CD1c-positive myeloid dendritic cell (primary cell): ENCODE measurements at regions not wholly inside any gene's neighbourhood (a gene's known extent, or its start where the extent isn't known, plus 50 kb on each side); places are given as distances from the start of the nearest gene placed in this dataset.

Source experiments
- DNase-seq: peaks from one replicate; pipeline ENCODE4 v3.0.0-alpha.2; 2016; ENCODE audit errors: extremely low spot score

DNA sequence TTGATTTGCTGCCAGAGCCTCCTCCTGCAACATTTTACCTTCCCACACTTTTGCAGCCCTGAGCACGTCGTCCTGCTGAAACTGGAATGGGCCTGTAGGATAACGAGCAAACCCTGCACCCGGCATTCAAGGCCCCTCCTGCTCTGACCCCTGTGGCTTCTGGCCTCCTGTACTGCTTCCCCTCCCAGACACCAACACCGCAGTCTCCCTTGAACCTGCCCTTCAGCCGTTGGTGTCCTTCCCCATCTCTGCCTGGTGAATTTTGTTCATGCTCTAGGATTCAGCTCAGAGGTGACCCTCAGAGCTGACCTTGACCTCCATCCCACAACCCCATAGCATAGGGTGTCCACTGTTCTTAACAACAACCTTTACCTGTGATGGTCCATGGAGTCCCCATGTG, 535.1 kb downstream of the MATN1 start:
- DNase-seq: no peak

GRCh38 chr1:30187413-30188023, 535.9 kb downstream of the MATN1 start:
- no peak for DNase-seq

DNA sequence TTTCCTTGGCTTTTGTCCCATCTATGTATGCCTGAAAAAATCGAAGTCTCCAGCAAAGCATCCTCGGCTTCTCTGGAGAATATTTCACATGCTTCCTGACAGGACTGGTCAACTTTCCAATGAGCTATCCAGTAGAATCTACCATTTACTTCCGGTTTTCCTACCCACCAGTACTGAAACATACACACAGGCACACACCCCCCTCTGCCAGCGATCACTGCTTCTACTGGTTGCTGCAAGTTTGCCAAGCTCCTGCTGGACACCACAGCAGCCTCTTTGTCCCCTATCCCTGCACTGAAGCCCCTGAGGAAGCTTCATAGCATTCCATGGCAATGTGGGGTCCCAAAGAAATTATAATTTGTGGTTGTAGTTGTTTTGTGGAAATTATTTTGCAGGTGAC, 536.8 kb downstream of the MATN1 start:
- no peak for DNase-seq

DNA sequence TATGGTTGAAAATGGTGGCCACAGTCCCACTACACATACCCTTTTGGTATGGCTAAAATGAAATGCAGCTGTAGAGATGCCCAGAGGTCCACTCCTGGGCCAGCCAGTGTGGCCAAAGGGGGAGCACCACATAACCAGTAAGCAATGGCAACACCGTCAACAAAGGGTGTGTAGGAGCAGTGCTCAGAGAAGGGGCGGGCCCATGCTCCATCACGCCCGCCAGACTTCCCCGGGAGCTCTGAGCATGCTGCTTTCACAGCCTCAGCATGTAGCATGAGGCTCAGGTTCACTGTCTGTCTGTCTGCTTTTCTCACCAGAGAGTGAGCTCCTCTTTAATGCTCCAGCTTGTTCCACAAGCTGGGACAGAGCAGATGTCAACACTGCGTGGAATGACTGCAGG, 537.6 kb downstream of the MATN1 start:
- DNase-seq: no peak

DNA sequence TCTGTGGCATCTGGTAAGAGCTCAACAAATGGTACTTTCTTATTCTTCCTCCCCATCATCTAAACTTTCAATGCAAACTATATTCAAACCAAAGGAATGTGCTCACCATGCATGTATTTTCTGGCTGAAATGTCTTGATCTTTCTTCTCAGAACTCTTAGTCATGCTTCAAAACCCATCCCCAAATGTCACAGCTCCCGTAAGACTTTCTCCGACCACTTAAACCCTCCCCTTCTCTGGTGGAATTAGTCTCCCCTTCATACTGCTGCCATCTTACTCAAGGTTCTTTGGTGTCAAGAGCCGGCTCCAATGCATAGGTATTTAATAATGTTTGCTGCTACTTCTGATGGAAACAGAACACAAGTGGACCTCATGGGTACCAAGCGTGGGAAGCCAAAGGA, 538.1 kb downstream of the MATN1 start:
- no peak for DNase-seq

DNA sequence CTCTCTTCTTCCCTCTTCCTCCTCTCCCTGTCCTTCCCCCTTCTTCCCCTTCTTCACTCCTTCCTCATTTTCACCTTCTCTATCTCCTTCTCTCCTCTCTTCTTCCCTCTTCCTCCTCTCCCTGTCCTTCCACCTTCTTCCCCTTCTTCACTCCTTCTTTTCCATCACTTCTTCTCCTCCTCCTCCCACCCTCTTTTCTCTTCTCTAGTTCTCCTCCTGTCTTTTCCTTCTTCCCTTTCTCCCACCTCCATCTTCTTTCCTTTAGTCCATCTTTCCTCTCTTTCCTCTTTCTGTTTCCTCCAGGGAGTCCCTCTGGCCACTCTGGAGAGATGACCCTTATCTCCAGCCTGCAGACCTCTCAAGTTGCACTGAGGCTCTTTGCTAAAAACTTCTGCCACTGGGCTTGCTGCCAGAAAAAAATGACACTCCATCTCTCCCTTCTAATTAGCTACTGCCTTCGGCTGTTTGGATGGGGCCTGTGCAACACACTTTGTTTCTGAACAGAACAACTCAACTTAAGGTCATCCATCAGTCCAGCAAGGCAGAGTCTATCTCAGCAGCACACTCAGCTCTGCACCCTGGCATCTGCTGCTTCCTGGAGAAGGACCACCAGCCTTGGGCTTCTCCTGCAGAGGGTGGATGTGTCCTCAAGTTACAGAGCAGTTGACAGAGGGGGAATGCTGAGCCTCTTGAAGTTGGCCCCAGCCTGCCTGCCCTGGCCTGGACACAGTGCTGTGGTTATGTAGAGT, 538.8 kb downstream of the MATN1 start:
- no peak for DNase-seq

- DNase-seq: no peak
Observed at GRCh38 chr1:30183895-30184294, 539.5 kb downstream of the MATN1 start.

DNA sequence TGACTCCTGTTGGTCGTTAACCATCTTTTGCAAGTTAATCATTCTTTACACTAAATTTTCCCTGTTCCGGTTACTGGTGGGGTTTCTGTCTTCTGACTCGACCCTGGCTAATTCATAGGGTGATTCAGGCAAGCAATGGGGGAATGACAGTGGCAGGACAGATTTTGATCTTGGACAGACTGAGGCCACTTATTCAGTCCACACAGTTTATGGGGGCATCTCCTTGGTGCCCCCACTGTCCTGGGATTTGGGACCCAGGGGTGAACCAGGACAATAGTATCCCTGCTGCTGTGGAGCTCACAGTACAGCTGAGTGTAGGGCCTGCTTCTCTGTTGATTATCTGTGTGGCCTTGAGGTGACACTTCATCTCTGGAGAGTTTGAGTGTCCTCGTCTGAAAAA, 540.4 kb downstream of the MATN1 start:
- DNase-seq: no peak

GRCh38 chr1:30179942-30180543, 543.3 kb downstream of the MATN1 start:
- no peak for DNase-seq

- DNase-seq: no peak
Observed at GRCh38 chr1:30176477-30176876, 546.9 kb downstream of the MATN1 start.

DNA sequence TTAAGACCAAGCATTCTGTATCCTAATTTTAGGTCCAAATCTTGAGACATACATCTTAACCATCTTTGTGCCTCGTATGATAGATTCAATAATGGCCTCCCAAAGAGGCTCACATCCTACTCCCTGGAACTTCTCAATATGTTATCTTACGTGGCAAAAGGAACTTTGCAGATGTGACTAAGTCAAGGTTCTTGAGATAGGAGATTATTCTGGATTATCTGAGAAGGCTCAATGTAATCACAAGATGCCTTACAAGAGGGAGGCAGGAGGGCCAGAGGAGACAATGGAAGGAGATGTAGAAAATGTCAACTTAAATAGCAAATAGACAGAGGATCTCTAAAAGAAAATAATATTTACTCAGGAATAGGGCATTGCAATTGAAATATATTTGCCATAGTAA, 548.9 kb downstream of the MATN1 start:
- no peak for DNase-seq

DNA sequence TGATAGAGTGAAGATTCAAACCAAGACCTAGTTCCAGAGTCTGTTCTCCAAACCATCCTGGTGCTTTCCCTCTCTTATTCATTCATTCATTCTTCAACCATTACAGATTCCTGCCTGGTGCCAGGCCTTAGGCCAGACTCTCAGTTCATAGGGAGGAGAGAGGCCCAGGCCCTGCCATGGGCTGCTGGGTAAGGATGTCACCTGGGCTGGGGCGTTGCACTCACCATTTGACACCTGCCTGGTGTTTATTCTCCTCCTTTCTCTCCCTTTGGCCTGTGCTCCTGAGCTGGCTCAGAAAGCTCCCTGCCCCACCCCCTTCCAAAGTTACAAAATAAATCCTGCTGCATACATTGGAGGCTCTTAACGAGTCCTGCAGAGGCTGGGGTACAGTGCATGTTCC, 549.8 kb downstream of the MATN1 start:
- no peak for DNase-seq

DNA sequence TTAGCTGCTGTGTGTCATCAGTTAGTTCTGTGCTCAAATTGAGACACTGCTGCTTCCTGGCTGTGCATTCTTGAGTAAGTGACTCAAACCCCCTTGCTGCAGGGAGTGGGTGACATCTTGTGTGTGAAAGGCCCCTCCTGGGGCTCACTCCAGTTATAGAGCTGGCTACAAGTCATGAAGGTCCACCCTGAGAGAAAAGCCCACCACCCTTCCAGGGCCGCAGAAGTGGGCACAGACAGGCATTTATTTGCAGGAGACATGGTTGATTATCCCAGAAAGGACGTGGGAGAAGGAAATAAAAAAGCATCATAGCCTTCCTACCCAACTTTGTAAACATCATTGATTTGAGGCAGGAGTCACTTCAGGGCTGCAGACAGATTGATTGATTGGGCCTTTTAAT, 550.6 kb downstream of the MATN1 start:
- DNase-seq: no peak

GRCh38 chr1:30172299-30172694, 551.1 kb downstream of the MATN1 start:
- DNase-seq: no peak

GRCh38 chr1:30171537-30172298, 551.7 kb downstream of the MATN1 start:
- DNase-seq: no peak

- DNase-seq: no peak
Observed at GRCh38 chr1:30169269-30169668, 554.1 kb downstream of the MATN1 start.

DNA sequence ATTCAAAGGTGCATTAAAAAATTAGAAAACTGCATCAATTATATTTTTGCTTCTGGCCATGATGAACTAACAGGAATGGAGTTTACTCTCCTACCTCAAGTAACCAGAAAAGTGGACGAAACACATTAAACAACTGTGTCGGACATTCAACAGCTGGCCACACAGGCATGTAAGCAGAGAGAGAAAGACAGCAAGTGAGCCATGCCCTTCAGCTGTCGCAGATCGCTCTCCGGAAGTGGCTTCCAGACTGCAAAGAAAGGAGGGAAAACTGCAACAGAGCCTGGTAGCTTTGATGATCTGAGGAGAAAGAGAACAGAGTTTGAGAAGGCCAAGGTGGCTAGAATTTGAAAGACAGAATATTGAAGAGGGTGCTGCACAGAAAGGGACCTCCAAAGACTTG, 557.2 kb downstream of the MATN1 start:
- DNase-seq: no peak

- no peak for DNase-seq
Observed at GRCh38 chr1:30165116-30165515, 558.3 kb downstream of the MATN1 start.

DNA sequence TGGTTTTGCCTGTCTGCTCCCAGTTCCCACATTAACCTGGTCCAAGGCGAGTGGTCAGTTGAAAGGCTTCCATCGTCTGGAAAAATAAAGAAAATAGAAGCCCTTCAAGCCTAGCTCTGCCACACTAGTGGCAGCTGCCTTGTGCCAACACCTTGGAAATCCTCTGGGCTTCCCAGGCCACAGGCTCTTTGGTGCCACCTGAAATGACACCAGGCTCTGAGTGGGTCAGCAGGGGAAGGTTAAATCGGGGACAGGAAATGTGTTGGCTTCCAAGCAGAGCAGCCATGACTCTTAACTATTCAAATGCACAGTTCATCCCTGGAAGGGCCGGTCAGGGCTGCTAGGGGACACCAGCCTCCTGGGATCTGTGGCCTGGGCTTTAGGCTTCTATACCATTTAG, 558.7 kb downstream of the MATN1 start:
- no peak for DNase-seq

GRCh38 chr1:30162565-30162964, 560.8 kb downstream of the MATN1 start:
- no peak for DNase-seq

GRCh38 chr1:30161953-30162352, 561.4 kb downstream of the MATN1 start:
- DNase-seq: no peak

GRCh38 chr1:30160999-30161689, 562.2 kb downstream of the MATN1 start:
- no peak for DNase-seq
